OCI-LY3 (cell line): ENCODE measurements at regions not wholly inside any gene's neighbourhood (a gene's known extent, or its start where the extent isn't known, plus 50 kb on each side); places are given as distances from the start of the nearest gene placed in this dataset.
"Not testable (repeated sequence)": the region's sequence is repeated elsewhere in the genome, so short reads cannot be mapped to it uniquely, and the experiment has no call there.

Experiments used
- H2AFZ ChIP-seq: fragments of 200-600, 300-600 bp; shearing (Covaris generic); 2 replicates; pipeline ENCODE4 v1.6.0; 2014; ENCODE audit warnings: antibody characterized with exemption, low read depth, low read length
- H3K27ac ChIP-seq: fragments of 200-600, 300-600 bp; sonication (generic); 2 replicates; pipeline ENCODE4 v1.5.1; 2014; ENCODE audit warnings: mild to moderate bottlenecking, low read length, moderate library complexity, mixed read lengths
- H3K27me3 ChIP-seq: fragments of 200-600, 300-600 bp; sonication (generic); 2 replicates; pipeline ENCODE4 v1.6.1; 2014; ENCODE audit warnings: low read depth, low read length, mixed read lengths
- H3K36me3 ChIP-seq: fragments of 200-600, 300-600 bp; sonication (generic); replicated peaks from 2 replicates; pipeline ENCODE3; 2014; ENCODE audit warnings: low read depth, low read length, mixed read lengths
- H3K4me1 ChIP-seq: fragments of 300-600, 200-600 bp; sonication (generic); 2 replicates; pipeline ENCODE4 v1.6.1; 2014; ENCODE audit warnings: low read length, mixed read lengths
- H3K4me2 ChIP-seq: fragments of 200-600, 300-600 bp; sonication (generic); 2 replicates; pipeline ENCODE4 v1.6.1; 2014; ENCODE audit warnings: low read length, mixed read lengths
- H3K4me3 ChIP-seq: fragments of 300-600, 200-600 bp; sonication (generic); 2 replicates; pipeline ENCODE4 v1.5.1; 2014; ENCODE audit warnings: antibody characterized with exemption, mild to moderate bottlenecking, low read length, moderate library complexity
- H3K79me2 ChIP-seq: fragments of 300-600, 200-600 bp; shearing (Covaris generic); 2 replicates; pipeline ENCODE4 v1.6.1; 2014; ENCODE audit warnings: mild to moderate bottlenecking, low read length, mixed read lengths
- H3K9ac ChIP-seq: fragments of 300-600, 200-600 bp; shearing (Covaris generic); 2 replicates; pipeline ENCODE4 v1.6.0; 2014; ENCODE audit warnings: mild to moderate bottlenecking, low read length, moderate library complexity
- H3K9me3 ChIP-seq: fragments of 200-600, 300-600 bp; shearing (Covaris generic); 2 replicates; pipeline ENCODE4 v1.6.1; 2014; ENCODE audit warnings: low read length, mixed read lengths; ENCODE audit not compliant: insufficient read depth
- H4K20me1 ChIP-seq: fragments of 200-600, 300-600 bp; sonication (generic); 2 replicates; pipeline ENCODE4 v1.6.1; 2016; ENCODE audit warnings: low read length, mixed read lengths; ENCODE audit not compliant: insufficient read depth
- CTCF ChIP-seq: fragments of 200-600, 300-600 bp; sonication (generic); IDR thresholded peaks from 2 replicates; pipeline ENCODE4 v1.5.1; 2014; ENCODE audit warnings: antibody characterized with exemption, low read length, low read depth
- EZH2phosphoT487 ChIP-seq: fragments of 200-600 bp; shearing (Covaris generic); IDR thresholded peaks from 2 replicates; pipeline ENCODE4 v1.6.1; 2018; ENCODE audit warnings: antibody characterized with exemption, mixed run types, low read depth

GRCh38 chr12:78293059-78293686 lies 462.5 kb downstream of the NAV3 start:
- Histone ChIP-seq H3K4me1 (peaks cover 3% of the 10 kb centered on the region), H3K9me3 (no peaks in the 10 kb centered on the region), H3K4me3 (no peak overlapping the region), H2AFZ (no peak overlapping the region), H4K20me1 (no peaks in the 10 kb centered on the region), H3K27me3 (no peaks in the 10 kb centered on the region), H3K9ac (no peak overlapping the region), H3K36me3 (no peaks in the 10 kb centered on the region), H3K79me2 (no peaks in the 10 kb centered on the region), H3K4me2 (no peak overlapping the region), H3K27ac (no peak overlapping the region)
- TF ChIP-seq EZH2phosphoT487: no peak
- TF ChIP-seq CTCF: no peak

DNA sequence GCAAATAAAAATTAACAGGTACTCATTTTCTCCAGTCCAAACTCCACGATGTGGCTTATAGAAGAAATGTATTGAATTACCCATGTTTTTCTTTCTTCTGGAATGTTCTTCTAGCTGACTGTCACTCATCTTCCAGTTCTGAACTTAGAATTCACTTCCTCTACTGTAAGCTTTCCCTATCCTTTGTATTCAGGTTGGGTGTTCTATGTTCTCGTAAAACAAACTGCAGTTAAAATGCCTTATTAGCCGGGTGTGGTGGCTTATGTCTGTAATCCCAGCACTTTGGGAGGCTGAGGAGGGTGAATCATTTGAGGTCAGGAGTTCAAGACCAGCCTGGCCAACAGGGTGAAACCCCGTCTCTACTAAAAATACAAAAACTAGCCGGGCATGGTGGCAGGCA lies 470.6 kb downstream of the NAV3 start:
- not testable (repeated sequence) for H3K79me2 ChIP-seq, H2AFZ ChIP-seq, H3K36me3 ChIP-seq, H3K9me3 ChIP-seq, H3K27me3 ChIP-seq, H3K9ac ChIP-seq, H3K27ac ChIP-seq, H3K4me1 ChIP-seq, H3K4me3 ChIP-seq, H3K4me2 ChIP-seq, H4K20me1 ChIP-seq

DNA sequence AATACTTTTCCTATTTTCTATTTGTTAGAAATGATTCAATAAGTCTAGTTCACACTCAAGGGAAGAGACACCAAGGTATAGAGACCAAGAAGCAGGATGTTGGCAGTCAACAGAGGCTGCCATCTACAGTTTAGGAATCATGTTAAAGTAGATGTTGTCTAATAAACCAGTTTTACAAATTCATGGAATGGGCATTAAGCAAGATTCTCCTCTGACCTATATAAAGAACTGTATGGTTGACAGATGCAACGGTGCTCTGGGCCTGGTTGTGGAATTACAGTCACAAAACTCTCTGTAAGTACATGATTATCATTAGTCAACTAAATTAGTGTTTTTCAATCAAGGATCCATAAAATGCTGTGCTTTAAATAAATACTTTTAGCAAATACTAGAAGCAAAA lies 475.1 kb downstream of the NAV3 start:
- TF ChIP-seq EZH2phosphoT487: no peak
- no peak for TF ChIP-seq CTCF
- Histone ChIP-seq H4K20me1 (no peaks in the 10 kb centered on the region), H3K27ac (no peak overlapping the region), H2AFZ (no peak overlapping the region), H3K4me2 (no peak overlapping the region), H3K27me3 (no peaks in the 10 kb centered on the region), H3K79me2 (no peaks in the 10 kb centered on the region), H3K9me3 (no peaks in the 10 kb centered on the region), H3K4me1 (no peaks in the 10 kb centered on the region), H3K4me3 (no peak overlapping the region), H3K36me3 (no peaks in the 10 kb centered on the region), H3K9ac (no peak overlapping the region)

DNA sequence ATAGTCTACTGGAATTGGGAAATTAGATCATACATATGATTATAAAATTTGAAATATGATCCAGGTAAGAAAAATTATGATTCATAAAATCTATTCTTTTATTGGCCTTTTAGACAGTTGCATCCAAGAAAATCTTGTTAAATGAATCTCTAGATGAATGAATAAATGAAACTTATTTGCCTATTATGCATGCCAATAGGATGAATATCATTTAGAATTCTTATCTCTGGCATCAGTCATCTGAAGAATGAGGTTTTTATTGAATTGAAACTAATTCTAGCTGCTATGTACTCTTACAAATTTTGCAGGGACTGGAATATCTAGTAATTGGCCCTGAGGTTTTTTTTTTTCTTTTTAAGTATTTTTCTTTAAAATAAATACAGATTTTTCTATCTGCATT lies 475.5 kb downstream of the NAV3 start:
- TF ChIP-seq EZH2phosphoT487 (no peak), CTCF (no peak)
- Histone ChIP-seq H3K4me1 (no peaks in the 10 kb centered on the region), H3K27me3 (no peaks in the 10 kb centered on the region), H3K79me2 (no peaks in the 10 kb centered on the region), H3K9ac (no peak overlapping the region), H3K36me3 (no peaks in the 10 kb centered on the region), H3K9me3 (no peaks in the 10 kb centered on the region), H2AFZ (no peak overlapping the region), H3K4me2 (no peak overlapping the region), H3K4me3 (no peak overlapping the region), H4K20me1 (no peaks in the 10 kb centered on the region), H3K27ac (no peak overlapping the region)

GRCh38 chr12:78308701-78309100 lies 478.0 kb downstream of the NAV3 start:
- no peaks in the 10 kb centered on the region for H4K20me1 ChIP-seq
- no peak for TF ChIP-seq CTCF
- no peak for TF ChIP-seq EZH2phosphoT487
- no peaks in the 10 kb centered on the region for H3K27me3 ChIP-seq

More at GRCh38 chr12:78308701-78309100, 478.0 kb downstream of the NAV3 start:
- no peak overlapping the region for H3K4me3 ChIP-seq
- H3K79me2 ChIP-seq: no peaks in the 10 kb centered on the region
- no peaks in the 10 kb centered on the region for H3K36me3 ChIP-seq
- H3K9me3 ChIP-seq: no peaks in the 10 kb centered on the region
- no peak overlapping the region for H3K27ac ChIP-seq
- H3K4me2 ChIP-seq: no peak overlapping the region
- no peak overlapping the region for H3K9ac ChIP-seq
- no peak overlapping the region for H2AFZ ChIP-seq
- H3K4me1 ChIP-seq: peaks cover 4% of the 10 kb centered on the region; the same call in 1 of the 2 replicates
